K562 (cell line): ENCODE measurements at regions not wholly inside any gene's neighbourhood (a gene's known extent, or its start where the extent isn't known, plus 50 kb on each side); places are given as distances from the start of the nearest gene placed in this dataset.

ENCODE experiments used
- ATF3 ChIP-seq, 2 experiments: fragments of 450-650 bp in 1 of 2; sonication (generic) in 1 of 2; formaldehyde crosslinking in 1 of 2; IDR thresholded peaks in 1 of 2; conservative IDR thresholded peaks in 1 of 2; 2 replicates each; pipeline versions ENCODE4 v1.6.1 to v1.8.1; 2016 to 2023; ENCODE audit warnings: mild to moderate bottlenecking in 2 of 2, moderate library complexity in 2 of 2, inconsistent platforms in 1 of 2, missing genetic modification reagents in 1 of 2
- CTCF ChIP-seq, 3 experiments: IDR thresholded peaks in 2 of 3; conservative IDR thresholded peaks in 1 of 3; 2 replicates each; pipeline ENCODE4 v1.5.1; 2011 to 2012; ENCODE audit warnings: low read length in 3 of 3, mild to moderate bottlenecking in 3 of 3, control low read depth in 2 of 3, improper control_type of control experiment in 1 of 3, inconsistent platforms in 1 of 3, low read depth in 1 of 3, mixed read lengths in 1 of 3, moderate library complexity in 1 of 3; ENCODE audit not compliant: insufficient read depth in 2 of 3
- HDGF ChIP-seq: fragments of 450-650 bp; IDR thresholded peaks from 2 replicates; pipeline ENCODE4 v1.6.1; 2016
- NR0B1 ChIP-seq: fragments of 450-650 bp; IDR thresholded peaks from one replicate; pipeline ENCODE4 v1.6.1; 2018; ENCODE audit warnings: mild to moderate bottlenecking, moderate library complexity; ENCODE audit not compliant: partially characterized antibody
- POLR2AphosphoS5 ChIP-seq: IDR thresholded peaks from 2 replicates; pipeline ENCODE4 v1.6.1; 2011; ENCODE audit warnings: mild to moderate bottlenecking, low read depth, low read length, moderate library complexity; ENCODE audit not compliant: control insufficient read depth, insufficient read depth

GRCh38 chr6:97621111-97621510 is 338.1 kb upstream of the MMS22L start:
- TF ChIP-seq POLR2AphosphoS5 (no peak), CTCF (IDR thresholded peaks at IDR 0.05 in 2 of 3, conservative IDR thresholded peaks at IDR 0.05 in 1 of 3; ENCODE audit: insufficient read depth in 2 of 3, low read depth in 1 of 3, low read length in 3 of 3) (no peak), NR0B1 (no peak), HDGF (no peak), ATF3 (IDR thresholded peaks at IDR 0.05) (no peak), ATF3 (CRISPR knock-in tag; conservative IDR thresholded peaks at IDR 0.05) (no peak)
